ENCODE measurements at regions not wholly inside any gene's neighbourhood (a gene's known extent, or its start where the extent isn't known, plus 50 kb on each side); places are given as distances from the start of the nearest gene placed in this dataset.

GRCh38 chr1:232696466-232696865 is 66.5 kb upstream of the SIPA1L2 start:
- no peak for DNase-seq (ENCODE audit: low spot score)
- H3K27ac ChIP-seq: no peak overlapping the region
- no peaks in the 10 kb centered on the region for H3K9me3 Mint-ChIP-seq
- H3K9me3 ChIP-seq (ENCODE audit: low read depth): no peaks in the 10 kb centered on the region
- H3K27me3 Mint-ChIP-seq (ENCODE audit: insufficient read depth, low read depth): peaks cover 10% of the 10 kb centered on the region
- peaks cover 14% of the 10 kb centered on the region for H3K4me1 ChIP-seq
- no peak overlapping the region for H3K4me3 Mint-ChIP-seq
- H3K4me3 ChIP-seq: no peak overlapping the region
- H3F3A ChIP-seq (ENCODE audit: low read depth): peaks cover 5% of the 10 kb centered on the region
- TF ChIP-seq EZH2 (IDR thresholded peaks at IDR 0.05) (no peak), EZH2phosphoT487 (IDR thresholded peaks at IDR 0.05) (no peak)
- TF ChIP-seq, protein P1, sequence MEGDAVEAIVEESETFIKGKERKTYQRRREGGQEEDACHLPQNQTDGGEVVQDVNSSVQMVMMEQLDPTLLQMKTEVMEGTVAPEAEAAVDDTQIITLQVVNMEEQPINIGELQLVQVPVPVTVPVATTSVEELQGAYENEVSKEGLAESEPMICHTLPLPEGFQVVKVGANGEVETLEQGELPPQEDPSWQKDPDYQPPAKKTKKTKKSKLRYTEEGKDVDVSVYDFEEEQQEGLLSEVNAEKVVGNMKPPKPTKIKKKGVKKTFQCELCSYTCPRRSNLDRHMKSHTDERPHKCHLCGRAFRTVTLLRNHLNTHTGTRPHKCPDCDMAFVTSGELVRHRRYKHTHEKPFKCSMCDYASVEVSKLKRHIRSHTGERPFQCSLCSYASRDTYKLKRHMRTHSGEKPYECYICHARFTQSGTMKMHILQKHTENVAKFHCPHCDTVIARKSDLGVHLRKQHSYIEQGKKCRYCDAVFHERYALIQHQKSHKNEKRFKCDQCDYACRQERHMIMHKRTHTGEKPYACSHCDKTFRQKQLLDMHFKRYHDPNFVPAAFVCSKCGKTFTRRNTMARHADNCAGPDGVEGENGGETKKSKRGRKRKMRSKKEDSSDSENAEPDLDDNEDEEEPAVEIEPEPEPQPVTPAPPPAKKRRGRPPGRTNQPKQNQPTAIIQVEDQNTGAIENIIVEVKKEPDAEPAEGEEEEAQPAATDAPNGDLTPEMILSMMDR (IDR thresholded peaks at IDR 0.05): no peak
- no peaks in the 10 kb centered on the region for H3K79me2 ChIP-seq (ENCODE audit: low read depth)
- no peaks in the 10 kb centered on the region for H3K36me3 ChIP-seq
- H3K36me3 Mint-ChIP-seq: no peaks in the 10 kb centered on the region
- H4K20me1 ChIP-seq (ENCODE audit: low read depth): no peaks in the 10 kb centered on the region
- no peak overlapping the region for H3K9ac ChIP-seq
- peaks cover 17% of the 10 kb centered on the region for H3K4me1 Mint-ChIP-seq
- H3K4me2 ChIP-seq: no peak overlapping the region
- H3K27ac Mint-ChIP-seq: no peak overlapping the region
- H2AFZ ChIP-seq (replicated peaks): no peak overlapping the region
- H3K27me3 ChIP-seq: no peaks in the 10 kb centered on the region

DNA sequence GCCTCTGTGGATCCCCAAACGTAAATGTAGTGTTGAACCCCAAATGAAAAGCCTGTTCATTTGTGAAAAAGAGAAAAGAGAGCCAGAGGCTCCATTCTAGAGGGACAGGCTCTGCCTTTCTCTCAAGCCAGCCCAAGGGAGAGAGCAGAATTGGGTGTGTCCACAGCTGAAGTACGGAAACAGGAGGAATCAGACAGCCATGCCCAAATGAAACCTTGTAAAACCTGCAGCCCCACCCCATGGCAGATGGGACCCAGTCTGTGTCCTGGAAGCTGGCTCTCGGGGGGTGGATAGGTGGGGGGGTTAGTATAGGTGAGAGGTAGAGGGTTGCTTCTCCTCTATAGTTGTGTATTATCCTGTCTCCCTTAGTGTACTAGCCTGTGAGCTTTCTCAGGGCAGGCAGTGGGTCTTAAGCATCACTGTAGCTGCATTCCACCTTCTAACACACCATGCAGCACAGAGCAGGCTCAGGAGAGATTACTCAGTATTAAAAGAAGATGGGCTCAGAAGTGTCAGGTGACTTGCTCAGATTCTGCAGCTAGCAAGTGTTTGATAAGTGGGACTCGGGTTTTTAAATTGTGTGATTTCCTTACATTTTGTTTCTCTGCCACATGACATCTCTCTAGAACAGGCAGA is 67.4 kb upstream of the SIPA1L2 start:
- peak; percentile 27 for DNase-seq (ENCODE audit: low spot score)
- TF ChIP-seq, protein P1 (IDR thresholded peaks at IDR 0.05): no peak
- TF ChIP-seq EZH2phosphoT487 (IDR thresholded peaks at IDR 0.05) (no peak), EZH2 (IDR thresholded peaks at IDR 0.05) (no peak)
- H3K4me3 Mint-ChIP-seq: peak overlapping the region; percentile 27
- peaks cover 8% of the 10 kb centered on the region for H3K27me3 Mint-ChIP-seq (ENCODE audit: insufficient read depth, low read depth)
- no peak overlapping the region for H3K4me3 ChIP-seq
- no peak overlapping the region for H3K9ac ChIP-seq
- no peak overlapping the region for H3K27ac ChIP-seq
- no peaks in the 10 kb centered on the region for H3K27me3 ChIP-seq
- H3K9me3 Mint-ChIP-seq: no peaks in the 10 kb centered on the region
- H2AFZ ChIP-seq (replicated peaks): peak overlapping the region; percentile 77
- peak overlapping the region; percentile 27 for H3K4me2 ChIP-seq
- peak overlapping the region; percentile 69 for H3K27ac Mint-ChIP-seq
- H3K79me2 ChIP-seq (ENCODE audit: low read depth): no peaks in the 10 kb centered on the region
- no peaks in the 10 kb centered on the region for H4K20me1 ChIP-seq (ENCODE audit: low read depth)
- H3K9me3 ChIP-seq (ENCODE audit: low read depth): no peaks in the 10 kb centered on the region
- peaks cover 17% of the 10 kb centered on the region for H3K4me1 Mint-ChIP-seq
- no peaks in the 10 kb centered on the region for H3K36me3 Mint-ChIP-seq
- peaks cover 14% of the 10 kb centered on the region for H3K4me1 ChIP-seq
- no peaks in the 10 kb centered on the region for H3K36me3 ChIP-seq
- H3F3A ChIP-seq (ENCODE audit: low read depth): peaks cover 5% of the 10 kb centered on the region

DNA sequence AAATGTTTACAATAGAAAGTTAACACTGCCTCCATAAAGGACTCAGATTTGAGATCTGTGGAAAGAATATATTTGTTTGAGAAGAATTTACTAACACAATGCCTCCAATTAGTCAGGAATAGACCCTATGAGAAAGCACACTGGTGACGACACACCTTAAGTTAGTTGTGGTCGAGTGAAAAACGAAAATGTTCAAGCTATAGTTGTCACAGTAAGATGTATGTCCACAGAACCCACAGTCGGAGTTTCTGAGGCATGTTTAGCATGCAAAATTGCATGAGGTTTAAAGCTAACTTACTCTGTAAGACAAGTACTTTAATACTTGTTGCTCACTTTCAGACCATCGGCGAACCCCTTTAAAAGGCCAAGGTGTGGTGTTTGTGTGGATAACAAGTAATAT is 69.9 kb upstream of the SIPA1L2 start:
- no peak overlapping the region for H3K4me3 Mint-ChIP-seq
- H3K27me3 Mint-ChIP-seq (ENCODE audit: insufficient read depth, low read depth): peaks cover 7% of the 10 kb centered on the region
- H3K36me3 ChIP-seq: no peaks in the 10 kb centered on the region
- H3K9me3 Mint-ChIP-seq: peaks cover 3% of the 10 kb centered on the region
- H3K27me3 ChIP-seq: no peaks in the 10 kb centered on the region
- DNase-seq (ENCODE audit: low spot score): no peak
- H3K9me3 ChIP-seq (ENCODE audit: low read depth): no peaks in the 10 kb centered on the region
- H3K27ac ChIP-seq: no peak overlapping the region
- H3K4me3 ChIP-seq: no peak overlapping the region
- no peaks in the 10 kb centered on the region for H4K20me1 ChIP-seq (ENCODE audit: low read depth)
- peaks cover 5% of the 10 kb centered on the region for H3F3A ChIP-seq (ENCODE audit: low read depth)
- TF ChIP-seq, protein P1 (IDR thresholded peaks at IDR 0.05): no peak
- TF ChIP-seq EZH2phosphoT487 (IDR thresholded peaks at IDR 0.05) (no peak), EZH2 (IDR thresholded peaks at IDR 0.05) (no peak)
- H3K9ac ChIP-seq: no peak overlapping the region
- H3K36me3 Mint-ChIP-seq: no peaks in the 10 kb centered on the region
- H3K4me1 ChIP-seq: peaks cover 14% of the 10 kb centered on the region
- no peak overlapping the region for H3K27ac Mint-ChIP-seq
- H3K4me1 Mint-ChIP-seq: peaks cover 23% of the 10 kb centered on the region
- no peak overlapping the region for H3K4me2 ChIP-seq
- H2AFZ ChIP-seq (replicated peaks): no peak overlapping the region
- H3K79me2 ChIP-seq (ENCODE audit: low read depth): no peaks in the 10 kb centered on the region

Measured in neural progenitor cell (in vitro differentiated cells).